ENCODE measurements at regions not wholly inside any gene's neighbourhood (a gene's known extent, or its start where the extent isn't known, plus 50 kb on each side); places are given as distances from the start of the nearest gene placed in this dataset.

DNA sequence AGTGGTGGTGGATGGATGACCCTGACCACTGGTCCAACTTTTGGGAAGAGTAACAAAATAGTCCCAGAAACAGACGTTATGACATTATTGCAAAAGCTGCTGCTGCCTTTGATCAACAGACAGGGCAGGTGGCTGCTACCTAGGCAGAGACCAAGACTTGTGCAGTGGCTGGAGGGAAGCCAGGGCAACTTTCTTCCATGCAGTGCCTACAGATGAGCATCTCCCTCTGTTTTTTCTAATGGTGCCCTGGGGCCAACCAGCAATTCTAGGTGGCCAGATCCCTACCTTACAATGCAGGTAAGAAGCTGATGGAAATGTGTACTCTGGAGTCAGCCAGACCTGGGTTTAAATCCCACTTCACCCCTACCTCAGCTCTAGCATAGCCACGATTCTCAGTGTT lies 283.1 kb upstream of the POU3F1 start:
- ATAC-seq (no peak), DNase-seq (no peak)
- TF ChIP-seq CTCF (IDR thresholded peaks at IDR 0.05), result no peak
- 50 to 62% (median 55%) methylated on average over 2 of the region's 2 CpGs for WGBS, 3 donors
- no peak overlapping the region for H3K27ac ChIP-seq
- intact Hi-C loops (cut with DNase I), result no loop called here
- no peaks in the 10 kb centered on the region for H3K36me3 ChIP-seq (ENCODE audit: insufficient read depth in 1 of 2, low read depth in 1 of 2)
- H3K4me3 ChIP-seq, result no peak overlapping the region
- H3K9me3 ChIP-seq, result no peaks in the 10 kb centered on the region
- peaks cover 0 to 11% (median 4%) of the 10 kb centered on the region in 3 donors for H3K27me3 ChIP-seq (ENCODE audit: insufficient read depth in 3 of 3, low read length in 2 of 3)
- no peaks in the 10 kb centered on the region for H3K4me1 ChIP-seq

GRCh38 chr1:38328278-38329035 lies 281.9 kb upstream of the POU3F1 start:
- Histone ChIP-seq H3K36me3 (ENCODE audit: insufficient read depth in 1 of 2, low read depth in 1 of 2) (no peaks in the 10 kb centered on the region), H3K4me3 (no peak overlapping the region), H3K27me3 (ENCODE audit: insufficient read depth in 3 of 3, low read length in 2 of 3) (peaks cover 0 to 10% (median 4%) of the 10 kb centered on the region in 3 donors), H3K4me1 (no peaks in the 10 kb centered on the region), H3K9me3 (no peaks in the 10 kb centered on the region), H3K27ac (no peak overlapping the region)
- 64 to 80% (median 68%) methylated on average over 10 of the region's 10 CpGs for WGBS, 3 donors
- DNase-seq (no peak), ATAC-seq (no peak)
- intact Hi-C loops (cut with DNase I), result no loop called here
- TF ChIP-seq CTCF (IDR thresholded peaks at IDR 0.05), result no peak

DNA sequence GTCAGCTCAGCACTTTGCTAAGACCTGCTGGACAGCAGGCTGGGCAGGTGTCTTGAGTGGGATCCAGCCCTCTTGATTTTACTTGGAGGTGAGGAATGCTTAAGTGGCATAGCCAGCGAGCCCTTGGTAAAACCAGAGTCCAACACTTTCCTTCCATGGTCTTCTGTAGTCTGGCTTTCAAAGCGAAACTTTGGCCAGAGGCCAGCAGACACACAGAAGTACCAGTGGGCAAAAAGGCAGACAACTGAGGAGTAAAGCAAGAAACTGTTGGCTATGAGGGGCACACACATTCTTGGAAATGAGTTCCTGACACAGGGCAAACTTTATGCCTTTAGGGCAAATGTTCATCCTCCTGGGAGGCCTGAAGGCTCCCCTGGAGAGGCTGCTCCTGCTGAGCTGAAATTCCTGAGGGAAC lies 281.0 kb upstream of the POU3F1 start:
- ATAC-seq (no peak), DNase-seq (no peak)
- Histone ChIP-seq H3K36me3 (ENCODE audit: insufficient read depth in 1 of 2, low read depth in 1 of 2) (no peaks in the 10 kb centered on the region), H3K4me1 (no peaks in the 10 kb centered on the region), H3K27me3 (ENCODE audit: insufficient read depth in 3 of 3, low read length in 2 of 3) (peaks cover 0 to 7% (median 4%) of the 10 kb centered on the region in 3 donors), H3K4me3 (no peak overlapping the region), H3K9me3 (no peaks in the 10 kb centered on the region), H3K27ac (no peak overlapping the region)
- intact Hi-C loops (cut with DNase I), result no loop called here
- WGBS, 3 donors, result 32 to 46% (median 32%) methylated on average over 2 of the region's 2 CpGs
- TF ChIP-seq CTCF (IDR thresholded peaks at IDR 0.05), result no peak

DNA sequence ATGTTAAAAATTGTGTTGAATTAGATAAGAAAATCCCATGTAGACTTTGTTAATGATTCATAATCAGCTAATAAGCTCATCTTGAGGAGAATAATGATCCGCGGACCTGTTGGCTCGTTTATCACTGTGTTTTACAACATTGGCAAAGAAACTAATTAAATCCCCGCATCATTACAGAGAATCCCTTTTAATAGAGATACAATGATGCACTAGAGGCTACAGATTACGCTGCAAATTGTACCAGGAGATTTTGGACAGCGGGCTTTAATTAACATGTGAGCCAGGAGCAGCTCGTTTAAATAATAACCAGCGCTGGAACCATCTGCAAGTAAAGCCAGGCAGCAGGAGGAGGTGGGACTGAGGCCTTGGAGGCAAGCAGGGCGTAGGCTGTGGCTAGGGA lies 280.3 kb upstream of the POU3F1 start:
- Histone ChIP-seq H3K9me3 (no peaks in the 10 kb centered on the region), H3K4me3 (no peak overlapping the region), H3K27me3 (ENCODE audit: insufficient read depth in 3 of 3, low read length in 2 of 3) (peaks cover 3 to 9% (median 4%) of the 10 kb centered on the region in 3 donors), H3K4me1 (no peaks in the 10 kb centered on the region), H3K27ac (no peak overlapping the region), H3K36me3 (ENCODE audit: insufficient read depth in 1 of 2, low read depth in 1 of 2) (no peaks in the 10 kb centered on the region)
- TF ChIP-seq CTCF (IDR thresholded peaks at IDR 0.05), result no peak
- intact Hi-C loops (cut with DNase I), result no loop called here
- DNase-seq (no peak), ATAC-seq (no peak)
- 88 to 94% (median 91%) methylated on average over 9 of the region's 9 CpGs for WGBS, 3 donors

DNA sequence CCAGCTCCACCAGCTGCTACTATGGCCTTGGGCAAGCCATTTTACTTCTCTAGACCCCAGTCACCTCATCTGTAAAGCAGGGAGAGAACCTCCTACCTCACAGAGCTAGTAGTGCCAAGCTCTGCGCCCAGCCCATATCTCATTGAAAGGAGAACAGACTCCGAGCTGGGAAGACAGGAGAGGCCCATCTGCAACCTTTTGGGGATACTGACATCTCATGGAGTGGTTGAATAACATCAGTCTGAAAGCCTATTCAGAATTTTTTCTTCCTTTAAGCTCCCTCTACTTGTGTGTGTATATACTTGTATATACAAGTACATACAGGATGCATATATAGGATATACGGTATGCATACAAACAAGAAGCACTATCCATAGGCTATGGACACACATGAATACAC lies 279.5 kb upstream of the POU3F1 start:
- Histone ChIP-seq H3K27me3 (ENCODE audit: insufficient read depth in 3 of 3, low read length in 2 of 3) (peaks cover 4 to 11% (median 4%) of the 10 kb centered on the region in 3 donors), H3K4me1 (no peaks in the 10 kb centered on the region), H3K36me3 (ENCODE audit: insufficient read depth in 1 of 2, low read depth in 1 of 2) (no peaks in the 10 kb centered on the region), H3K4me3 (no peak overlapping the region), H3K27ac (no peak overlapping the region), H3K9me3 (no peaks in the 10 kb centered on the region)
- no peak for TF ChIP-seq CTCF (IDR thresholded peaks at IDR 0.05)
- DNase-seq, result no peak
- no peak for ATAC-seq
- intact Hi-C loops (cut with DNase I), result no loop called here
- 31 to 47% (median 33%) methylated on average over 3 of the region's 3 CpGs for WGBS, 3 donors

All from psoas muscle (tissue), 7 donors.